ENCODE measurements at regions not wholly inside any gene's neighbourhood (a gene's known extent, or its start where the extent isn't known, plus 50 kb on each side); places are given as distances from the start of the nearest gene placed in this dataset.
"Not testable (repeated sequence)": the region's sequence is repeated elsewhere in the genome, so short reads cannot be mapped to it uniquely, and the experiment has no call there.

DNA sequence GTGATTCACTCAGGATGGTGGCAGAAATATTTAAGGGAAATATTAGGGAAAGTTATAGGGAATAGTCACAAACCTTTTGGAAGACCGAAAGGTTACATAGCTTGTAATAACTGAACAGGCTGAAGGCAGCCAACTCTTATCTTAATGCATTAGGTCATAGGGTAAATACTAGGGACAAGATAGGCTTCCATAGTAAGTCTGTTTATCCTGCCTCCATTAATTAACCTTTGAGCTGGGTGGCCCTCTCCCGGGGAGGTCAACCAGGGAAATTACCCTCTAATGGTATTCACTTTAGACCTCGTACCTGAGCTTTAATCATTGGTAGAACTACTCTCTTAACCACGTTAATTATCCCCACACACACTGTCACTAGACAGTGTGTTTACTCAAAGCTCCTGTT, 981.8 kb downstream of the SLC16A7 start:
- no peak for DNase-seq (ENCODE audit: low read depth, low spot score)
- no TSS peak for BruUV-seq (replicated peaks)
- POLR2A ChIA-PET, result no interaction called here
- no peak overlapping the region for H3K9ac ChIP-seq (ENCODE audit: low read length)
- H3K27me3 ChIP-seq (ENCODE audit: insufficient read depth, low read length), result no peaks in the 10 kb centered on the region
- intact Hi-C loops (cut with micrococcal nuclease), result no loop called here
- no peak for ATAC-seq
- H3K4me3 ChIP-seq (replicated peaks in 1 of 2; ENCODE audit: low read depth in 1 of 2, low read length in 2 of 2), result no peak overlapping the region
- no peak overlapping the region for H3K4me2 ChIP-seq (ENCODE audit: low read length)
- no peaks in the 10 kb centered on the region for H3K36me3 ChIP-seq (ENCODE audit: control insufficient read depth in 1 of 2, insufficient read depth in 2 of 2, low read length in 2 of 2)
- no peaks in the 10 kb centered on the region for H3K79me2 ChIP-seq (ENCODE audit: insufficient read depth, low read length)
- no peaks in the 10 kb centered on the region for H3K9me3 ChIP-seq (ENCODE audit: control insufficient read depth in 1 of 2, insufficient read depth in 1 of 2, low read depth in 1 of 2, low read length in 2 of 2)
- no peaks in the 10 kb centered on the region for H3K9me2 ChIP-seq (ENCODE audit: insufficient read depth)
- H2AFZ ChIP-seq (ENCODE audit: low read depth, low read length, poor library complexity, severe bottlenecking), result no peak overlapping the region
- CTCF ChIA-PET, result no interaction called here
- TF ChIP-seq CBX3 (IDR thresholded peaks at IDR 0.05; ENCODE audit: low read depth) (no peak), ZNF274 (IDR thresholded peaks at IDR 0.05; ENCODE audit: low read depth, low read length) (no peak), FOSL1 (IDR thresholded peaks at IDR 0.05; ENCODE audit: low read depth) (no peak), CEBPB (IDR thresholded peaks at IDR 0.05; ENCODE audit: low read depth) (no peak), EGR1 (IDR thresholded peaks at IDR 0.05; ENCODE audit: low read depth) (no peak), ZFX (IDR thresholded peaks at IDR 0.05) (no peak), TCF7L2 (IDR thresholded peaks at IDR 0.05; ENCODE audit: borderline replicate concordance, extremely low read depth, insufficient read depth, insufficient read length) (no peak), POLR2A (IDR thresholded peaks at IDR 0.05; ENCODE audit: borderline replicate concordance, extremely low read depth, insufficient read depth, insufficient read length) (no peak), JUND (IDR thresholded peaks at IDR 0.05) (no peak), SRF (IDR thresholded peaks at IDR 0.05; ENCODE audit: low read depth) (no peak), RAD21 (IDR thresholded peaks at IDR 0.05; ENCODE audit: low read depth) (no peak), POLR2AphosphoS5 (IDR thresholded peaks at IDR 0.05; ENCODE audit: low read depth, low read length) (no peak), SP1 (IDR thresholded peaks at IDR 0.05; ENCODE audit: low read depth) (no peak)
- TF ChIP-seq, protein P1, sequence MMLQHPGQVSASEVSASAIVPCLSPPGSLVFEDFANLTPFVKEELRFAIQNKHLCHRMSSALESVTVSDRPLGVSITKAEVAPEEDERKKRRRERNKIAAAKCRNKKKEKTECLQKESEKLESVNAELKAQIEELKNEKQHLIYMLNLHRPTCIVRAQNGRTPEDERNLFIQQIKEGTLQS (IDR thresholded peaks at IDR 0.05), result no peak
- no peak overlapping the region for H3K27ac ChIP-seq (ENCODE audit: low read depth, low read length)
- RAD21 ChIA-PET (ENCODE audit: low non-redundant PET in 1 of 2, low total read pairs in 2 of 2, uncharacterized antibody in 2 of 2, unreplicated experiment in 2 of 2), result no interaction called here
- no peaks in the 10 kb centered on the region for H4K20me1 ChIP-seq (ENCODE audit: insufficient read depth)
- no peaks in the 10 kb centered on the region for H3K4me1 ChIP-seq (ENCODE audit: control insufficient read depth in 1 of 2, insufficient read depth in 2 of 2, low read length in 2 of 2)

DNA sequence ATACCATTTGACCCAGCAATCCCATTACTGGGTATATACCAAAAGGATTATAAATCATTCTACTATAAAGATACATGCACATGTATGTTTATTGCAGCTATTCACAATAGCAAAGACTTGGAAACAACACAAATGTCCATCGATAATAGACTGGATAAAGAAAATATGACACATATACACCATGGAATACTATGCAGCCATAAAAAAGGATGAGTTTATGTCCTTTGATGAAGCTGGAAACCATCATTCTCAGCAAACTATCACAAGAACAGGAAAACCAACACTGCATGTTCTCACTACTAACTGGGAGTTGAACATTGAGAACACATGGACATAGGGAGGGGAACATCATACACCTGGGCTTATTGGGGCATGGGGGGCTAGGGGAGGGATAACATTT, 991.8 kb downstream of the SLC16A7 start:
- H3K79me2 ChIP-seq (ENCODE audit: insufficient read depth, low read length); H3K4me1 ChIP-seq (ENCODE audit: control insufficient read depth in 1 of 2, insufficient read depth in 2 of 2, low read length in 2 of 2); CTCF ChIA-PET; H3K9ac ChIP-seq (ENCODE audit: low read length); H3K4me2 ChIP-seq (ENCODE audit: low read length); BruUV-seq (replicated peaks); H3K27ac ChIP-seq (ENCODE audit: low read depth, low read length); H4K20me1 ChIP-seq (ENCODE audit: insufficient read depth); ATAC-seq; H3K9me2 ChIP-seq (ENCODE audit: insufficient read depth); H3K36me3 ChIP-seq (ENCODE audit: control insufficient read depth in 1 of 2, insufficient read depth in 2 of 2, low read length in 2 of 2); intact Hi-C loops (cut with micrococcal nuclease); DNase-seq (ENCODE audit: low read depth, low spot score); H2AFZ ChIP-seq (ENCODE audit: low read depth, low read length, poor library complexity, severe bottlenecking); H3K4me3 ChIP-seq (replicated peaks in 1 of 2; ENCODE audit: low read depth in 1 of 2, low read length in 2 of 2); H3K9me3 ChIP-seq (ENCODE audit: control insufficient read depth in 1 of 2, insufficient read depth in 1 of 2, low read depth in 1 of 2, low read length in 2 of 2); POLR2A ChIA-PET; RAD21 ChIA-PET (ENCODE audit: low non-redundant PET in 1 of 2, low total read pairs in 2 of 2, uncharacterized antibody in 2 of 2, unreplicated experiment in 2 of 2); H3K27me3 ChIP-seq (ENCODE audit: insufficient read depth, low read length): not testable (repeated sequence)
